HCT116 (cell line): ENCODE measurements at regions not wholly inside any gene's neighbourhood (a gene's known extent, or its start where the extent isn't known, plus 50 kb on each side); places are given as distances from the start of the nearest gene placed in this dataset.

Source experiments
- ATAC-seq: fragments of 200-7000 bp; cut with Tn5 transposase; 2 replicates; pipeline ENCODE4 v1.9.1; 2020; ENCODE audit warnings: mild to moderate bottlenecking, moderate library complexity
- BruUV-seq: library from RNA; stranded (reverse); fragments of 400-500 nt; replicated peaks from 2 replicates; lab custom pipeline; 2021; lab: Mats Ljungman, UMichigan
- CTCF ChIA-PET: fragments of 300-600 bp; sonication (Branson Sonifier 250); formaldehyde crosslinking; loops from one replicate; lab custom pipeline; 2021; ENCODE audit warnings: antibody characterized with exemption; lab: Charles Lee
- POLR2A ChIA-PET: fragments of 300-600, 350-600 bp; sonication (Branson Sonifier 250); formaldehyde crosslinking; loops from one replicate; lab custom pipeline; 2021; ENCODE audit warnings: antibody characterized with exemption; lab: Charles Lee
- RAD21 ChIA-PET, 2 experiments: fragments of 300-600 bp; sonication (Branson Sonifier 250); formaldehyde crosslinking; loops; one replicate each; lab custom pipeline; 2023; ENCODE audit warnings: low total read pairs in 2 of 2; ENCODE audit not compliant: uncharacterized antibody in 2 of 2, unreplicated experiment in 2 of 2, low non-redundant PET in 1 of 2; lab: Charles Lee
- DNase-seq: peaks from one replicate; pipeline ENCODE4 v3.0.0-alpha.2; 2010; ENCODE audit warnings: low read depth, low spot score
- H2AFZ ChIP-seq: fragments of 200-600 bp; shearing (Covaris generic), sonication (generic); 2 replicates; pipeline ENCODE4 v1.6.1; 2017; ENCODE audit warnings: low read depth, mixed run types, mixed read lengths, antibody characterized with exemption, low read length; ENCODE audit not compliant: poor library complexity, severe bottlenecking
- H3K27ac ChIP-seq: 2 replicates; pipeline ENCODE4 v1.5.1; 2012; ENCODE audit warnings: low read depth, low read length
- H3K27me3 ChIP-seq: fragments of 200-600 bp; sonication (generic); 2 replicates; pipeline ENCODE4 v1.6.1; 2016; ENCODE audit warnings: mixed run types, low read length, mixed read lengths; ENCODE audit not compliant: insufficient read depth
- H3K36me3 ChIP-seq, 2 experiments: fragments of 200-500 bp in 1 of 2; fragments of 200-600 bp in 1 of 2; sonication (Bioruptor generic) in 1 of 2; sonication (generic) in 1 of 2; 2 replicates each; pipeline versions ENCODE4 v1.5.1 to v1.6.1; 2014 to 2016; ENCODE audit warnings: low read length in 2 of 2, inconsistent platforms in 1 of 2, mixed read lengths in 1 of 2, mixed run types in 1 of 2; ENCODE audit not compliant: insufficient read depth in 2 of 2, control insufficient read depth in 1 of 2
- H3K4me1 ChIP-seq, 2 experiments: fragments of 200-600 bp in 1 of 2; sonication (generic) in 1 of 2; 2 replicates each; pipeline versions ENCODE4 v1.5.1 to v1.6.1; 2012 to 2017; ENCODE audit warnings: low read length in 2 of 2, inconsistent platforms in 1 of 2, mild to moderate bottlenecking in 1 of 2, mixed read lengths in 1 of 2, mixed run types in 1 of 2, moderate library complexity in 1 of 2; ENCODE audit not compliant: insufficient read depth in 2 of 2, control insufficient read depth in 1 of 2
- H3K4me2 ChIP-seq: fragments of 200-600 bp; sonication (generic); 2 replicates; pipeline ENCODE4 v1.6.1; 2017; ENCODE audit warnings: mixed run types, low read length, mixed read lengths
- H3K4me3 ChIP-seq, 2 experiments: fragments of 200-600 bp in 1 of 2; sonication (generic) in 1 of 2; replicated peaks in 1 of 2; 2 replicates each; pipeline ENCODE4 v1.5.1; 2011 to 2016; ENCODE audit warnings: low read length in 2 of 2, control low read depth in 1 of 2, low read depth in 1 of 2, mild to moderate bottlenecking in 1 of 2, mixed read lengths in 1 of 2, mixed run types in 1 of 2
- H3K79me2 ChIP-seq: fragments of 200-600 bp; sonication (generic); 2 replicates; pipeline ENCODE4 v1.6.1; 2017; ENCODE audit warnings: mild to moderate bottlenecking, mixed run types, low read length, moderate library complexity, mixed read lengths; ENCODE audit not compliant: insufficient read depth
- H3K9ac ChIP-seq: fragments of 200-600 bp; sonication (generic); 2 replicates; pipeline ENCODE4 v1.6.1; 2016; ENCODE audit warnings: low read length, mixed read lengths
- H3K9me2 ChIP-seq: fragments of 200-600 bp; sonication (generic), shearing (Covaris generic); 2 replicates; pipeline ENCODE4 v1.6.1; 2017; ENCODE audit warnings: mixed run types, mild to moderate bottlenecking, moderate library complexity; ENCODE audit not compliant: insufficient read depth
- H3K9me3 ChIP-seq, 2 experiments: fragments of 200-500 bp in 1 of 2; fragments of 200-600 bp in 1 of 2; sonication (Bioruptor generic) in 1 of 2; sonication (generic) in 1 of 2; 2 replicates each; pipeline ENCODE4 v1.6.1; 2014 to 2017; ENCODE audit warnings: low read length in 2 of 2, mixed read lengths in 2 of 2, inconsistent platforms in 1 of 2, low read depth in 1 of 2, mild to moderate bottlenecking in 1 of 2, mixed run types in 1 of 2, moderate library complexity in 1 of 2; ENCODE audit not compliant: control insufficient read depth in 1 of 2, insufficient read depth in 1 of 2
- H4K20me1 ChIP-seq: fragments of 200-600 bp; sonication (generic), shearing (Covaris generic); 2 replicates; pipeline ENCODE4 v1.6.1; 2017; ENCODE audit warnings: mixed run types, mild to moderate bottlenecking, moderate library complexity; ENCODE audit not compliant: insufficient read depth
- ATF3 ChIP-seq: IDR thresholded peaks from 2 replicates; pipeline ENCODE4 v1.6.1; 2012
- ELF1 ChIP-seq: IDR thresholded peaks from 2 replicates; pipeline ENCODE4 v1.6.1; 2012; ENCODE audit warnings: low read depth, borderline replicate concordance
- EZH2 ChIP-seq: fragments of 200-600 bp; sonication (generic); IDR thresholded peaks from 2 replicates; pipeline ENCODE4 v1.6.1; 2017; ENCODE audit warnings: antibody characterized with exemption, mixed run types
- EZH2phosphoT487 ChIP-seq: fragments of 200-600 bp; IDR thresholded peaks from 2 replicates; pipeline ENCODE4 v1.6.1; 2018; ENCODE audit warnings: antibody characterized with exemption, borderline replicate concordance
- MAX ChIP-seq: IDR thresholded peaks from 2 replicates; pipeline ENCODE4 v1.6.1; 2012
- RAD21 ChIP-seq: IDR thresholded peaks from 2 replicates; pipeline ENCODE4 v1.6.1; 2012; ENCODE audit warnings: low read depth, mild to moderate bottlenecking
- SIN3A ChIP-seq: IDR thresholded peaks from 2 replicates; pipeline ENCODE4 v1.6.1; 2012; ENCODE audit warnings: low read depth
- SP1 ChIP-seq: IDR thresholded peaks from 2 replicates; pipeline ENCODE4 v1.6.1; 2012; ENCODE audit warnings: low read depth
- SRF ChIP-seq: IDR thresholded peaks from 2 replicates; pipeline ENCODE4 v1.6.1; 2012; ENCODE audit warnings: low read depth
- TCF7L2 ChIP-seq: IDR thresholded peaks from 2 replicates; pipeline ENCODE4 v1.7.0; 2011; ENCODE audit warnings: borderline replicate concordance, inconsistent platforms; ENCODE audit not compliant: insufficient read depth, insufficient read length; ENCODE audit errors: extremely low read depth
- intact Hi-C: fragments of 100-400 bp; cut with micrococcal nuclease; formaldehyde crosslinking; loops from 2 replicates; pipeline ENCODE4 v1.10.0; 2022
- TF ChIP-seq, protein P1 (sequence below), 3 experiments: fragments of 200-600 bp in 1 of 3; sonication (generic) in 1 of 3; IDR thresholded peaks in 2 of 3; conservative IDR thresholded peaks in 1 of 3; 2 replicates each; pipeline ENCODE4 v1.5.1; 2012 to 2017; ENCODE audit warnings: low read depth in 2 of 3, low read length in 2 of 3, antibody characterized with exemption in 1 of 3, borderline replicate concordance in 1 of 3, control low read depth in 1 of 3, mild to moderate bottlenecking in 1 of 3, mixed read lengths in 1 of 3, mixed run types in 1 of 3, moderate library complexity in 1 of 3; ENCODE audit not compliant: insufficient read depth in 1 of 3
- TF ChIP-seq, protein P2 (sequence below): IDR thresholded peaks from 2 replicates; pipeline ENCODE4 v1.6.1; 2012; ENCODE audit warnings: low read depth

GRCh38 chr12:28780096-28780495, 369.0 kb upstream of the FAR2 start:
- no peaks in the 10 kb centered on the region for H3K79me2 ChIP-seq
- H3K27ac ChIP-seq, result no peak overlapping the region
- CTCF ChIA-PET, result no interaction called here
- no peak overlapping the region for H3K4me3 ChIP-seq
- no peaks in the 10 kb centered on the region for H4K20me1 ChIP-seq
- no peaks in the 10 kb centered on the region for H3K36me3 ChIP-seq
- H3K9ac ChIP-seq, result no peak overlapping the region
- H3K4me1 ChIP-seq, result no peaks in the 10 kb centered on the region
- H3K9me2 ChIP-seq, result no peaks in the 10 kb centered on the region; the same call in 1 of the 2 replicates
- intact Hi-C loops, result no loop called here
- TF ChIP-seq, protein P1, sequence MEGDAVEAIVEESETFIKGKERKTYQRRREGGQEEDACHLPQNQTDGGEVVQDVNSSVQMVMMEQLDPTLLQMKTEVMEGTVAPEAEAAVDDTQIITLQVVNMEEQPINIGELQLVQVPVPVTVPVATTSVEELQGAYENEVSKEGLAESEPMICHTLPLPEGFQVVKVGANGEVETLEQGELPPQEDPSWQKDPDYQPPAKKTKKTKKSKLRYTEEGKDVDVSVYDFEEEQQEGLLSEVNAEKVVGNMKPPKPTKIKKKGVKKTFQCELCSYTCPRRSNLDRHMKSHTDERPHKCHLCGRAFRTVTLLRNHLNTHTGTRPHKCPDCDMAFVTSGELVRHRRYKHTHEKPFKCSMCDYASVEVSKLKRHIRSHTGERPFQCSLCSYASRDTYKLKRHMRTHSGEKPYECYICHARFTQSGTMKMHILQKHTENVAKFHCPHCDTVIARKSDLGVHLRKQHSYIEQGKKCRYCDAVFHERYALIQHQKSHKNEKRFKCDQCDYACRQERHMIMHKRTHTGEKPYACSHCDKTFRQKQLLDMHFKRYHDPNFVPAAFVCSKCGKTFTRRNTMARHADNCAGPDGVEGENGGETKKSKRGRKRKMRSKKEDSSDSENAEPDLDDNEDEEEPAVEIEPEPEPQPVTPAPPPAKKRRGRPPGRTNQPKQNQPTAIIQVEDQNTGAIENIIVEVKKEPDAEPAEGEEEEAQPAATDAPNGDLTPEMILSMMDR (IDR thresholded peaks at IDR 0.05 in 2 of 3, conservative IDR thresholded peaks at IDR 0.05 in 1 of 3; ENCODE audit: borderline replicate concordance in 1 of 3, insufficient read depth in 1 of 3, low read depth in 2 of 3, low read length in 2 of 3), result no peak
- TF ChIP-seq, protein P2, sequence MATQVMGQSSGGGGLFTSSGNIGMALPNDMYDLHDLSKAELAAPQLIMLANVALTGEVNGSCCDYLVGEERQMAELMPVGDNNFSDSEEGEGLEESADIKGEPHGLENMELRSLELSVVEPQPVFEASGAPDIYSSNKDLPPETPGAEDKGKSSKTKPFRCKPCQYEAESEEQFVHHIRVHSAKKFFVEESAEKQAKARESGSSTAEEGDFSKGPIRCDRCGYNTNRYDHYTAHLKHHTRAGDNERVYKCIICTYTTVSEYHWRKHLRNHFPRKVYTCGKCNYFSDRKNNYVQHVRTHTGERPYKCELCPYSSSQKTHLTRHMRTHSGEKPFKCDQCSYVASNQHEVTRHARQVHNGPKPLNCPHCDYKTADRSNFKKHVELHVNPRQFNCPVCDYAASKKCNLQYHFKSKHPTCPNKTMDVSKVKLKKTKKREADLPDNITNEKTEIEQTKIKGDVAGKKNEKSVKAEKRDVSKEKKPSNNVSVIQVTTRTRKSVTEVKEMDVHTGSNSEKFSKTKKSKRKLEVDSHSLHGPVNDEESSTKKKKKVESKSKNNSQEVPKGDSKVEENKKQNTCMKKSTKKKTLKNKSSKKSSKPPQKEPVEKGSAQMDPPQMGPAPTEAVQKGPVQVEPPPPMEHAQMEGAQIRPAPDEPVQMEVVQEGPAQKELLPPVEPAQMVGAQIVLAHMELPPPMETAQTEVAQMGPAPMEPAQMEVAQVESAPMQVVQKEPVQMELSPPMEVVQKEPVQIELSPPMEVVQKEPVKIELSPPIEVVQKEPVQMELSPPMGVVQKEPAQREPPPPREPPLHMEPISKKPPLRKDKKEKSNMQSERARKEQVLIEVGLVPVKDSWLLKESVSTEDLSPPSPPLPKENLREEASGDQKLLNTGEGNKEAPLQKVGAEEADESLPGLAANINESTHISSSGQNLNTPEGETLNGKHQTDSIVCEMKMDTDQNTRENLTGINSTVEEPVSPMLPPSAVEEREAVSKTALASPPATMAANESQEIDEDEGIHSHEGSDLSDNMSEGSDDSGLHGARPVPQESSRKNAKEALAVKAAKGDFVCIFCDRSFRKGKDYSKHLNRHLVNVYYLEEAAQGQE, result no peak
- no peak for TF ChIP-seq SRF
- TF ChIP-seq TCF7L2, result no peak
- no peak for TF ChIP-seq ELF1
- no peak for TF ChIP-seq EZH2phosphoT487
- TF ChIP-seq SIN3A, result no peak
- TF ChIP-seq EZH2, result no peak
- no peak for TF ChIP-seq MAX
- TF ChIP-seq SP1, result no peak
- no peak for TF ChIP-seq RAD21
- no peak for TF ChIP-seq ATF3
- no peak for DNase-seq
- POLR2A ChIA-PET, result no interaction called here
- no peaks in the 10 kb centered on the region for H3K9me3 ChIP-seq
- no peak overlapping the region for H2AFZ ChIP-seq
- H3K27me3 ChIP-seq, result no peaks in the 10 kb centered on the region
- RAD21 ChIA-PET, result no interaction called here
- ATAC-seq, result no peak
- H3K4me2 ChIP-seq, result no peak overlapping the region
- no TSS peak for BruUV-seq
